PC-9 (cell line): ENCODE measurements at regions not wholly inside any gene's neighbourhood (a gene's known extent, or its start where the extent isn't known, plus 50 kb on each side); places are given as distances from the start of the nearest gene placed in this dataset.

Experiments used
- EZH2 ChIP-seq: fragments of 200-600 bp; sonication (generic); IDR thresholded peaks from 2 replicates; pipeline ENCODE4 v1.8.0; 2017; ENCODE audit warnings: antibody characterized with exemption, low read depth
- TF ChIP-seq, protein P1 (sequence below): fragments of 200-600 bp; sonication (generic); conservative IDR thresholded peaks from 2 replicates; pipeline ENCODE4 v1.6.1; 2017; ENCODE audit warnings: mixed run types, antibody characterized with exemption, mild to moderate bottlenecking, moderate library complexity

DNA sequence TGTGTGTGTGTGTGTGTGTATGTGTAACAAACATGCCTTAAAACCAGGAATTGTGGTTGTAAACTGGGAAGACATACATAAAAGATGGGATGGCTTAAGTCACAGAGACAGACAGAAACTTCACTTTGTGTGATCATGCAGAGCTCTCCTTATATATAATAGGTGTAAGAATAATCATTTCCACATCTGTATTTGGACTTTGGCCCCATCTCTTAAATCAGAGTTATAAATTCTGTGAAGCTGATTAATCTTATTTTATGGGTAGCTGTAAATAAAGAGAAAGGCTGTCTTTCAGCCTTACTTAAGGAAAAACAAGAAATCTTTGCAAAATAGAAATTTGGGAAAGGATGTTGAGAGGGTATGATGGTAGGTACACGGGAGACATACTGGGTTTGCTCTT lies 174.6 kb upstream of the PITX2 start:
- TF ChIP-seq, protein P1, sequence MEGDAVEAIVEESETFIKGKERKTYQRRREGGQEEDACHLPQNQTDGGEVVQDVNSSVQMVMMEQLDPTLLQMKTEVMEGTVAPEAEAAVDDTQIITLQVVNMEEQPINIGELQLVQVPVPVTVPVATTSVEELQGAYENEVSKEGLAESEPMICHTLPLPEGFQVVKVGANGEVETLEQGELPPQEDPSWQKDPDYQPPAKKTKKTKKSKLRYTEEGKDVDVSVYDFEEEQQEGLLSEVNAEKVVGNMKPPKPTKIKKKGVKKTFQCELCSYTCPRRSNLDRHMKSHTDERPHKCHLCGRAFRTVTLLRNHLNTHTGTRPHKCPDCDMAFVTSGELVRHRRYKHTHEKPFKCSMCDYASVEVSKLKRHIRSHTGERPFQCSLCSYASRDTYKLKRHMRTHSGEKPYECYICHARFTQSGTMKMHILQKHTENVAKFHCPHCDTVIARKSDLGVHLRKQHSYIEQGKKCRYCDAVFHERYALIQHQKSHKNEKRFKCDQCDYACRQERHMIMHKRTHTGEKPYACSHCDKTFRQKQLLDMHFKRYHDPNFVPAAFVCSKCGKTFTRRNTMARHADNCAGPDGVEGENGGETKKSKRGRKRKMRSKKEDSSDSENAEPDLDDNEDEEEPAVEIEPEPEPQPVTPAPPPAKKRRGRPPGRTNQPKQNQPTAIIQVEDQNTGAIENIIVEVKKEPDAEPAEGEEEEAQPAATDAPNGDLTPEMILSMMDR = no peak
- no peak for TF ChIP-seq EZH2
